HepG2 (cell line): ENCODE measurements at regions not wholly inside any gene's neighbourhood (a gene's known extent, or its start where the extent isn't known, plus 50 kb on each side); places are given as distances from the start of the nearest gene placed in this dataset.

ENCODE experiments used
- ATAC-seq: fragments of 200-7000 bp; cut with Tn5 transposase; 3 replicates; pipeline ENCODE4 v1.9.1; 2020; ENCODE audit warnings: mild to moderate bottlenecking, moderate library complexity
- BruUV-seq: library from RNA; stranded (reverse); fragments of 400-500 nt; replicated peaks from 2 replicates; lab custom pipeline; 2021; lab: Mats Ljungman, UMichigan
- CTCF ChIA-PET: fragments of 300-600 bp; formaldehyde crosslinking; extraction: SDS; loops from one replicate; lab custom pipeline; 2021; ENCODE audit warnings: low total read pairs, inconsistent platforms, low intra/inter-chr PET ratio; lab: Yijun Ruan, JAX
- POLR2A ChIA-PET: fragments of 350-600 bp; sonication (Branson Sonifier 250); formaldehyde crosslinking; loops from one replicate; lab custom pipeline; 2020; ENCODE audit warnings: antibody characterized with exemption, inconsistent platforms; lab: Yijun Ruan, JAX
- DNase-seq: peaks from one replicate; pipeline ENCODE4 v3.0.0-alpha.2; 2015; ENCODE audit warnings: low spot score
- FAIRE-seq: peaks from 3 replicates; lab custom pipeline; 2011; peaks lifted over from hg19 to GRCh38; lab: Jason Lieb, UNC
- H2AFZ ChIP-seq: one replicate; pipeline ENCODE4 v1.6.1; 2011; ENCODE audit warnings: low read length, inconsistent platforms
- H3K27ac ChIP-seq: fragments of 300-600 bp; 3 replicates; pipeline ENCODE4 v1.8.0; 2011; ENCODE audit warnings: mixed run types, mild to moderate bottlenecking, mixed read lengths, low read length, inconsistent platforms; ENCODE audit not compliant: insufficient read depth; ENCODE audit errors: extremely low read length
- H3K27me3 ChIP-seq, 2 experiments: fragments of 200-600 bp in 1 of 2; 2 replicates in 1 of 2; 3 replicates in 1 of 2; pipeline versions ENCODE4 v1.6.0 to v1.8.0; 2011; ENCODE audit warnings: low read length in 2 of 2, mild to moderate bottlenecking in 2 of 2, moderate library complexity in 2 of 2, inconsistent platforms in 1 of 2; ENCODE audit not compliant: insufficient read depth in 2 of 2, control insufficient read depth in 1 of 2
- H3K36me3 ChIP-seq, 2 experiments: fragments of 200-600 bp in 1 of 2; replicated peaks in 1 of 2; 2 replicates in 1 of 2; 3 replicates in 1 of 2; pipeline versions ENCODE4 v1.5.1 to v1.8.0; 2011; ENCODE audit warnings: low read length in 2 of 2, inconsistent platforms in 1 of 2; ENCODE audit not compliant: insufficient read depth in 2 of 2, control insufficient read depth in 1 of 2
- H3K4me1 ChIP-seq: 2 replicates; pipeline ENCODE4 v1.5.1; 2012; ENCODE audit warnings: low read length, inconsistent platforms; ENCODE audit not compliant: insufficient read depth
- H3K4me2 ChIP-seq: 2 replicates; pipeline ENCODE4 v1.6.0; 2011; ENCODE audit warnings: low read depth, low read length, inconsistent platforms
- H3K4me3 ChIP-seq, 3 experiments: fragments of 200-600 bp in 1 of 3; sonication (generic), shearing (Covaris generic) in 1 of 3; replicated peaks in 1 of 3; 2 replicates each; pipeline ENCODE4 v1.5.1; 2011 to 2016; ENCODE audit warnings: low read length in 3 of 3, inconsistent platforms in 2 of 3, low read depth in 2 of 3, mild to moderate bottlenecking in 2 of 3, control low read depth in 1 of 3, mixed read lengths in 1 of 3; ENCODE audit not compliant: insufficient read depth in 1 of 3
- H3K79me2 ChIP-seq: one replicate; pipeline ENCODE4 v1.6.1; 2011; ENCODE audit warnings: low read length, inconsistent platforms; ENCODE audit not compliant: insufficient read depth
- H3K9ac ChIP-seq: 2 replicates; pipeline ENCODE4 v1.6.0; 2011; ENCODE audit warnings: mild to moderate bottlenecking, low read depth, low read length, inconsistent platforms; ENCODE audit not compliant: insufficient read depth
- H3K9me3 ChIP-seq: 2 replicates; pipeline ENCODE4 v1.5.1; 2012; ENCODE audit warnings: mild to moderate bottlenecking, low read length
- H4K20me1 ChIP-seq: 2 replicates; pipeline ENCODE4 v1.6.0; 2011; ENCODE audit warnings: inconsistent platforms, mild to moderate bottlenecking, low read length, moderate library complexity; ENCODE audit not compliant: insufficient read depth
- AGO1 ChIP-seq: fragments of 200-400 bp; formaldehyde crosslinking; IDR thresholded peaks from 2 replicates; pipeline ENCODE4 v1.6.1; 2017; ENCODE audit warnings: mild to moderate bottlenecking, low read depth, low read length, moderate library complexity; ENCODE audit not compliant: poor library complexity, severe bottlenecking
- CENPT ChIP-seq: sonication (generic); formaldehyde crosslinking; IDR thresholded peaks from 2 replicates; pipeline ENCODE4 v1.8.0; 2022; ENCODE audit warnings: low read depth, mild to moderate bottlenecking, moderate library complexity, missing genetic modification reagents
- PRMT3 ChIP-seq: sonication (generic); formaldehyde crosslinking; IDR thresholded peaks from 2 replicates; pipeline ENCODE4 v1.8.1; 2022; ENCODE audit warnings: low read depth, mild to moderate bottlenecking, moderate library complexity, missing genetic modification reagents, borderline replicate concordance
- TBL1XR1 ChIP-seq: fragments of 150-350 bp; IDR thresholded peaks from 2 replicates; pipeline ENCODE4 v1.6.1; 2014; ENCODE audit warnings: borderline replicate concordance, low read length; ENCODE audit not compliant: partially characterized antibody
- TP53 ChIP-seq: sonication (generic); formaldehyde crosslinking; conservative IDR thresholded peaks from 2 replicates; pipeline ENCODE4 v1.4.0; 2020; ENCODE audit warnings: missing genetic modification reagents
- ZBTB4 ChIP-seq: sonication (generic); formaldehyde crosslinking; IDR thresholded peaks from 2 replicates; pipeline ENCODE4 v1.4.0; 2020; ENCODE audit warnings: missing genetic modification reagents, mild to moderate bottlenecking, borderline replicate concordance
- ZFP41 ChIP-seq: sonication (generic); formaldehyde crosslinking; IDR thresholded peaks from 2 replicates; pipeline ENCODE4 v1.4.0; 2020; ENCODE audit warnings: mild to moderate bottlenecking, missing genetic modification reagents, borderline replicate concordance
- ZFY ChIP-seq: sonication (generic); formaldehyde crosslinking; IDR thresholded peaks from 2 replicates; pipeline ENCODE4 v1.4.0; 2020; ENCODE audit warnings: missing genetic modification reagents
- ZNF567 ChIP-seq: sonication (generic); formaldehyde crosslinking; IDR thresholded peaks from 2 replicates; pipeline ENCODE4 v1.8.1; 2023; ENCODE audit warnings: mild to moderate bottlenecking, missing genetic modification reagents, borderline replicate concordance
- WGBS: methylation state at CpG from one replicate; pipeline ENCODE4 v1.1.6; 2017; ENCODE audit warnings: low lambda C conversion rate; 5-methylcytosine and 5-hydroxymethylcytosine counted together
- in situ Hi-C: cut with HindIII; loops from 2 replicates; pipeline ENCODE4 v1.10.0; 2017; ENCODE audit warnings: low pct_unique_long_range_greater_than_20kb; ENCODE audit not compliant: extremely low pct_ligation_motif_present
- intact Hi-C: fragments of 100-400 bp; cut with micrococcal nuclease; formaldehyde crosslinking; loops from one replicate; pipeline ENCODE4 v1.10.0; 2022; ENCODE audit not compliant: unreplicated experiment
- TF ChIP-seq, protein P1 (sequence below): IDR thresholded peaks from 2 replicates; pipeline ENCODE4 v1.6.1; 2016; ENCODE audit warnings: mild to moderate bottlenecking
- TF ChIP-seq, protein P2 (sequence below), 2 experiments: sonication (generic) in 1 of 2; formaldehyde crosslinking in 1 of 2; IDR thresholded peaks; 2 replicates each; pipeline versions ENCODE4 v1.5.1 to v1.6.1; 2011 to 2020; ENCODE audit warnings: borderline replicate concordance in 1 of 2, low read depth in 1 of 2, low read length in 1 of 2, mild to moderate bottlenecking in 1 of 2, missing genetic modification reagents in 1 of 2, moderate library complexity in 1 of 2

GRCh38 chr2:16400127-16400623 is 265.5 kb downstream of the CYRIA start:
- H3K9ac ChIP-seq: no peak overlapping the region
- TF ChIP-seq ZFP41 (CRISPR knock-in tag) (no peak), ZNF567 (CRISPR knock-in tag) (no peak), TBL1XR1 (no peak), ZBTB4 (no peak), AGO1 (no peak), CENPT (CRISPR knock-in tag) (no peak), TP53 (CRISPR knock-in tag) (no peak), ZFY (CRISPR knock-in tag) (no peak), PRMT3 (CRISPR knock-in tag) (no peak)
- TF ChIP-seq, protein P1, sequence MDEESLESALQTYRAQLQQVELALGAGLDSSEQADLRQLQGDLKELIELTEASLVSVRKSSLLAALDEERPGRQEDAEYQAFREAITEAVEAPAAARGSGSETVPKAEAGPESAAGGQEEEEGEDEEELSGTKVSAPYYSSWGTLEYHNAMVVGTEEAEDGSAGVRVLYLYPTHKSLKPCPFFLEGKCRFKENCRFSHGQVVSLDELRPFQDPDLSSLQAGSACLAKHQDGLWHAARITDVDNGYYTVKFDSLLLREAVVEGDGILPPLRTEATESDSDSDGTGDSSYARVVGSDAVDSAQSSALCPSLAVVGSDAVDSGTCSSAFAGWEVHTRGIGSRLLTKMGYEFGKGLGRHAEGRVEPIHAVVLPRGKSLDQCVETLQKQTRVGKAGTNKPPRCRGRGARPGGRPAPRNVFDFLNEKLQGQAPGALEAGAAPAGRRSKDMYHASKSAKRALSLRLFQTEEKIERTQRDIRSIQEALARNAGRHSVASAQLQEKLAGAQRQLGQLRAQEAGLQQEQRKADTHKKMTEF (CRISPR knock-in tag): no peak
- TF ChIP-seq, protein P2, sequence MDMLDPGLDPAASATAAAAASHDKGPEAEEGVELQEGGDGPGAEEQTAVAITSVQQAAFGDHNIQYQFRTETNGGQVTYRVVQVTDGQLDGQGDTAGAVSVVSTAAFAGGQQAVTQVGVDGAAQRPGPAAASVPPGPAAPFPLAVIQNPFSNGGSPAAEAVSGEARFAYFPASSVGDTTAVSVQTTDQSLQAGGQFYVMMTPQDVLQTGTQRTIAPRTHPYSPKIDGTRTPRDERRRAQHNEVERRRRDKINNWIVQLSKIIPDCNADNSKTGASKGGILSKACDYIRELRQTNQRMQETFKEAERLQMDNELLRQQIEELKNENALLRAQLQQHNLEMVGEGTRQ (IDR thresholded peaks at IDR 0.05; ENCODE audit: low read depth, low read length): no peak
- TF ChIP-seq, protein P2 (CRISPR knock-in tag; IDR thresholded peaks at IDR 0.05; ENCODE audit: borderline replicate concordance): no peak
- TF ChIP-seq, all 625 proteins: peak for 0
- ChIA-PET CTCF (no interaction called here), POLR2A (no interaction called here)
- no peak overlapping the region for H2AFZ ChIP-seq
- H3K36me3 ChIP-seq: no peaks in the 10 kb centered on the region
- H3K27ac ChIP-seq: no peak overlapping the region
- FAIRE-seq (no peak), ATAC-seq (no peak), DNase-seq (no peak)
- in situ Hi-C loops (no loop called here), intact Hi-C loops (no loop called here)
- H3K27me3 ChIP-seq: no peaks in the 10 kb centered on the region
- no peaks in the 10 kb centered on the region for H3K79me2 ChIP-seq
- no peak overlapping the region for H3K4me3 ChIP-seq
- H3K4me2 ChIP-seq: no peak overlapping the region
- no peaks in the 10 kb centered on the region for H3K4me1 ChIP-seq
- H4K20me1 ChIP-seq: no peaks in the 10 kb centered on the region
- H3K9me3 ChIP-seq: no peaks in the 10 kb centered on the region
- 37% methylated on average over 7 of the region's 7 CpGs for WGBS
- BruUV-seq: no TSS peak
